ENCODE measurements at regions not wholly inside any gene's neighbourhood (a gene's known extent, or its start where the extent isn't known, plus 50 kb on each side); places are given as distances from the start of the nearest gene placed in this dataset.

- TF ChIP-seq CTCF (IDR thresholded peaks at IDR 0.05; ENCODE audit: insufficient read depth, low read length, missing control alignments) = no peak
- no peak overlapping the region for H3K4me3 ChIP-seq (ENCODE audit: low read depth, low read length)
- ChIA-PET POLR2A (no interaction called here), CTCF (no interaction called here)
- DNase-seq (ENCODE audit: low read depth, low spot score) = no peak
Measured at GRCh38 chr2:168401048-168401556, 55.0 kb upstream of the CERS6 start.

- no peak overlapping the region for H3K4me3 ChIP-seq (ENCODE audit: low read depth, low read length)
- CTCF ChIA-PET = no interaction called here
- POLR2A ChIA-PET = no interaction called here
- TF ChIP-seq CTCF (IDR thresholded peaks at IDR 0.05; ENCODE audit: insufficient read depth, low read length, missing control alignments) = no peak
- DNase-seq (ENCODE audit: low read depth, low spot score) = no peak
Measured at GRCh38 chr2:168401771-168402170, 54.3 kb upstream of the CERS6 start.

GRCh38 chr2:168402531-168402930, 53.5 kb upstream of the CERS6 start:
- POLR2A ChIA-PET = no interaction called here
- no peak for DNase-seq (ENCODE audit: low read depth, low spot score)
- TF ChIP-seq CTCF (IDR thresholded peaks at IDR 0.05; ENCODE audit: insufficient read depth, low read length, missing control alignments) = no peak
- H3K4me3 ChIP-seq (ENCODE audit: low read depth, low read length) = no peak overlapping the region
- CTCF ChIA-PET = no interaction called here

GRCh38 chr2:168403736-168404135, 52.3 kb upstream of the CERS6 start:
- POLR2A ChIA-PET = no interaction called here
- H3K4me3 ChIP-seq (ENCODE audit: low read depth, low read length) = no peak overlapping the region
- TF ChIP-seq CTCF (IDR thresholded peaks at IDR 0.05; ENCODE audit: insufficient read depth, low read length, missing control alignments) = no peak
- no peak for DNase-seq (ENCODE audit: low read depth, low spot score)
- CTCF ChIA-PET = no interaction called here

- ChIA-PET CTCF (no interaction called here), POLR2A (no interaction called here)
- no peak overlapping the region for H3K4me3 ChIP-seq (ENCODE audit: low read depth, low read length)
- TF ChIP-seq CTCF (IDR thresholded peaks at IDR 0.05; ENCODE audit: insufficient read depth, low read length, missing control alignments) = no peak
- no peak for DNase-seq (ENCODE audit: low read depth, low spot score)
Measured at GRCh38 chr2:168404764-168405163, 51.3 kb upstream of the CERS6 start.

All from AG04449 (cell line).